Choroid plexus epithelial cell (primary cell): ENCODE measurements at regions not wholly inside any gene's neighbourhood (a gene's known extent, or its start where the extent isn't known, plus 50 kb on each side); places are given as distances from the start of the nearest gene placed in this dataset.
A peak's percentile ranks its signal among the peaks of the same experiment; 100 is the strongest.

Experiments used
- DNase-seq: peaks from one replicate; pipeline ENCODE4 v3.0.0-alpha.2; 2010; ENCODE audit warnings: low read depth
- H3K4me3 ChIP-seq: 2 replicates; pipeline ENCODE4 v1.5.1; 2011; ENCODE audit warnings: low read depth, mild to moderate bottlenecking, control low read depth, low read length, moderate library complexity
- CTCF ChIP-seq: conservative IDR thresholded peaks from 2 replicates; pipeline ENCODE4 v1.5.1; 2011; ENCODE audit warnings: low read depth, mild to moderate bottlenecking, control low read depth, inconsistent platforms, low read length, moderate library complexity

DNA sequence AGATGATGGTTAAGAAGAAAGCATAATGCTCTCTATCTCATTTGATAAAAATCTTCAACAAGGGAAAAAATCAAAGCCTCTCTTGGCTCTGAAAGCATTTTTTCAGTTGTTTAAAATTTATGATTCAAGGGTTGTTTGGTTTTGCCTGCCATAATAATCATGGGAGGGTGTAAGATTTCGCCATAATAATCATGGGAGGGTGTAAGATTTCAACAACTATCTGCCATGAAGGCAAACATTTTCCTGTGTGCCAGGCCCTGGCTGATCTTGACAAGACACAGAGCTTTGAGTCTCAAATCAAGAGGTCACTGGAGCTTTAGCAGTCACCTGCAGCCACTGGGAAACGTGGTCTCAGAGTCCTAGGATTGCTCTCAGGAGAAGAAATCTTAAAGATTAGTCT, 175.1 kb upstream of the PIEZO2 start:
- H3K4me3 ChIP-seq: no peak overlapping the region
- peak; percentile 57 for DNase-seq
- TF ChIP-seq CTCF: no peak

- peak; percentile 88 for DNase-seq
- peak; percentile 33 for TF ChIP-seq CTCF
- H3K4me3 ChIP-seq: no peak overlapping the region
These were observed 174.0 kb upstream of the PIEZO2 start for GRCh38 chr18:11323359-11323819.

- H3K4me3 ChIP-seq: no peak overlapping the region
- TF ChIP-seq CTCF: peak; percentile 21
- DNase-seq: no peak
These were observed 173.3 kb upstream of the PIEZO2 start for GRCh38 chr18:11322716-11323115.

DNA sequence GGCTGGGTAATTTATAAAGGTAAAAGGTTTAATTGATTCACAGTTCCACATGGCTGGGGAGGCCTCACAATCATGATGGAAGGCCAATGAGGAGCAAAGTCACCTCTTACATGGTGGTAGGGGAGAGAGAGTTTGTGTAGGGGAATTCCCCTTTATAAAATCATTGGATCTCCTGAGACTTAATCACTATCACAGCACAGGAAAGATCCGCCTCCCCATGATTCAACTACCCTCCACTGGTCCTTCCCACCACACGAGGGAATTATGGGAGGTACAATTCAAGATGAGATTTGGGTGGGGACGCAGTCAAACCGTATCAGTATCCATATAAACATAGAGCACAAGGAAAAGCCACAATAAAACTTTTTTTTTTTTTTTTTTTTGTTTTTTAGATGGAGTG, 172.6 kb upstream of the PIEZO2 start:
- peak; percentile 35 for DNase-seq
- H3K4me3 ChIP-seq: no peak overlapping the region
- no peak for TF ChIP-seq CTCF

GRCh38 chr18:11320986-11321385, 171.6 kb upstream of the PIEZO2 start:
- peak; percentile 78 for DNase-seq
- no peak for TF ChIP-seq CTCF
- no peak overlapping the region for H3K4me3 ChIP-seq

GRCh38 chr18:11316546-11316945, 167.2 kb upstream of the PIEZO2 start:
- no peak for TF ChIP-seq CTCF
- H3K4me3 ChIP-seq: no peak overlapping the region
- DNase-seq: no peak

- no peak overlapping the region for H3K4me3 ChIP-seq
- peak; percentile 88 for TF ChIP-seq CTCF
- peak; percentile 62 for DNase-seq
These were observed 161.2 kb upstream of the PIEZO2 start for GRCh38 chr18:11310476-11311086.
